SK-N-SH (cell line): ENCODE measurements at regions not wholly inside any gene's neighbourhood (a gene's known extent, or its start where the extent isn't known, plus 50 kb on each side); places are given as distances from the start of the nearest gene placed in this dataset.
"Not testable (repeated sequence)": the region's sequence is repeated elsewhere in the genome, so short reads cannot be mapped to it uniquely, and the experiment has no call there.

Source experiments
- CTCF ChIA-PET: fragments of 300-600, 350-600 bp; formaldehyde crosslinking; extraction: SDS; loops from one replicate; lab custom pipeline; 2021; lab: Yijun Ruan, JAX
- POLR2A ChIA-PET: fragments of 350-600 bp; sonication (Branson Sonifier 250); formaldehyde crosslinking; extraction: SDS; loops from one replicate; lab custom pipeline; 2020; ENCODE audit warnings: antibody characterized with exemption, inconsistent platforms; lab: Yijun Ruan, JAX
- DNase-seq: peaks from one replicate; pipeline ENCODE4 v3.0.0; 2012
- H2AFZ ChIP-seq: fragments of 200-600 bp; sonication (generic); 2 replicates; pipeline ENCODE4 v1.8.1; 2016; ENCODE audit warnings: antibody characterized with exemption, mild to moderate bottlenecking, low read depth
- H3F3A ChIP-seq: fragments of 200-600 bp; sonication (generic); replicated peaks from 2 replicates; pipeline ENCODE3; 2016; ENCODE audit warnings: antibody characterized with exemption, mild to moderate bottlenecking; ENCODE audit not compliant: insufficient read depth
- H3K27ac ChIP-seq, 2 experiments: fragments of 200-500 bp in 1 of 2; fragments of 200-600 bp in 1 of 2; sonication (Bioruptor generic) in 1 of 2; sonication (generic), shearing (Covaris generic) in 1 of 2; 2 replicates each; pipeline versions ENCODE4 v1.5.1 to v1.6.1; 2014 to 2016; ENCODE audit warnings: low read depth in 2 of 2, inconsistent platforms in 1 of 2, low read length in 1 of 2, mild to moderate bottlenecking in 1 of 2, mixed read lengths in 1 of 2
- H3K27me3 ChIP-seq: fragments of 200-600 bp; sonication (generic), shearing (Covaris generic); 2 replicates; pipeline ENCODE4 v1.6.1; 2016; ENCODE audit warnings: mixed run types; ENCODE audit not compliant: insufficient read depth
- H3K36me3 ChIP-seq, 2 experiments: fragments of 200-500 bp in 1 of 2; fragments of 200-600 bp in 1 of 2; sonication (Bioruptor generic) in 1 of 2; sonication (generic) in 1 of 2; replicated peaks in 1 of 2; 2 replicates each; pipeline versions ENCODE3 to v1.5.1; 2014 to 2016; ENCODE audit warnings: low read length in 1 of 2, mild to moderate bottlenecking in 1 of 2; ENCODE audit not compliant: insufficient read depth in 2 of 2, control insufficient read depth in 1 of 2
- H3K4me1 ChIP-seq, 2 experiments: fragments of 200-500 bp in 1 of 2; fragments of 200-600 bp in 1 of 2; sonication (Bioruptor generic) in 1 of 2; sonication (generic), shearing (Covaris generic) in 1 of 2; 2 replicates each; pipeline versions ENCODE4 v1.5.1 to v1.6.1; 2014 to 2016; ENCODE audit warnings: low read depth in 1 of 2, low read length in 1 of 2, mixed run types in 1 of 2; ENCODE audit not compliant: insufficient read depth in 2 of 2, control insufficient read depth in 1 of 2
- H3K4me2 ChIP-seq: fragments of 200-600 bp; sonication (generic), shearing (Covaris generic); 2 replicates; pipeline ENCODE4 v1.6.1; 2017; ENCODE audit warnings: mixed run types
- H3K4me3 ChIP-seq, 2 experiments: fragments of 200-500 bp in 1 of 2; fragments of 200-600 bp in 1 of 2; sonication (Bioruptor generic) in 1 of 2; sonication (generic), shearing (Covaris generic) in 1 of 2; 2 replicates each; pipeline versions ENCODE4 v1.5.1 to v1.8.1; 2014 to 2016; ENCODE audit warnings: low read depth in 2 of 2, inconsistent platforms in 1 of 2, low read length in 1 of 2, mild to moderate bottlenecking in 1 of 2, mixed read lengths in 1 of 2, moderate library complexity in 1 of 2
- H3K79me2 ChIP-seq: fragments of 200-600 bp; sonication (generic); 2 replicates; pipeline ENCODE4 v1.8.1; 2017; ENCODE audit warnings: mild to moderate bottlenecking; ENCODE audit not compliant: insufficient read depth
- H3K9ac ChIP-seq: fragments of 200-600 bp; sonication (generic); 2 replicates; pipeline ENCODE4 v1.6.1; 2017; ENCODE audit warnings: mixed run types
- H3K9me2 ChIP-seq: fragments of 200-600 bp; sonication (generic); 2 replicates; pipeline ENCODE4 v1.6.1; 2017; ENCODE audit warnings: mixed run types
- H3K9me3 ChIP-seq: fragments of 200-600 bp; sonication (generic); 2 replicates; pipeline ENCODE4 v1.6.1; 2017; ENCODE audit warnings: mixed run types, mild to moderate bottlenecking, moderate library complexity
- H4K20me1 ChIP-seq: fragments of 200-600 bp; sonication (generic); 2 replicates; pipeline ENCODE4 v1.6.1; 2017; ENCODE audit warnings: mild to moderate bottlenecking, mixed run types; ENCODE audit not compliant: insufficient read depth
- ELF1 ChIP-seq: IDR thresholded peaks from 2 replicates; pipeline ENCODE4 v1.4.0; 2012
- EP300 ChIP-seq, 2 experiments: IDR thresholded peaks; 2 replicates each; pipeline versions ENCODE4 v1.4.0 to v1.6.1; 2012; ENCODE audit warnings: borderline replicate concordance in 1 of 2, low read depth in 1 of 2, low read length in 1 of 2
- FOXJ3 ChIP-seq: sonication (generic); formaldehyde crosslinking; IDR thresholded peaks from 2 replicates; pipeline ENCODE4 v1.5.1; 2020; ENCODE audit warnings: mild to moderate bottlenecking, missing genetic modification reagents
- FOXM1 ChIP-seq: IDR thresholded peaks from 2 replicates; pipeline ENCODE4 v1.4.0; 2012; ENCODE audit warnings: low read depth, mild to moderate bottlenecking
- GATA2 ChIP-seq: sonication (generic); formaldehyde crosslinking; IDR thresholded peaks from 2 replicates; pipeline ENCODE4 v1.5.0; 2020; ENCODE audit warnings: mild to moderate bottlenecking, missing genetic modification reagents
- JUND ChIP-seq: IDR thresholded peaks from 2 replicates; pipeline ENCODE4 v1.4.0; 2012
- MEF2A ChIP-seq: IDR thresholded peaks from 2 replicates; pipeline ENCODE4 v1.4.0; 2012; ENCODE audit warnings: low read depth, borderline replicate concordance
- NFIC ChIP-seq: IDR thresholded peaks from 2 replicates; pipeline ENCODE4 v1.4.0; 2012; ENCODE audit warnings: borderline replicate concordance
- PBX3 ChIP-seq: IDR thresholded peaks from 2 replicates; pipeline ENCODE4; 2012
- POLR2AphosphoS5 ChIP-seq: IDR thresholded peaks from 2 replicates; pipeline ENCODE4 v1.6.1; 2012; ENCODE audit warnings: low read depth, low read length
- SIN3A ChIP-seq: IDR thresholded peaks from 2 replicates; pipeline ENCODE4 v1.6.1; 2012; ENCODE audit warnings: low read depth, mild to moderate bottlenecking, low read length, moderate library complexity, borderline replicate concordance
- TAF1 ChIP-seq: IDR thresholded peaks from 2 replicates; pipeline ENCODE4 v1.6.1; 2012; ENCODE audit warnings: low read depth, mild to moderate bottlenecking, low read length, moderate library complexity, borderline replicate concordance
- WGBS: methylation state at CpG from one replicate; pipeline ENCODE4 v1.1.6; 2017; ENCODE audit warnings: low lambda C conversion rate; 5-methylcytosine and 5-hydroxymethylcytosine counted together
- TF ChIP-seq, protein P1 (sequence below): IDR thresholded peaks from 2 replicates; pipeline ENCODE4 v1.6.1; 2012; ENCODE audit warnings: mild to moderate bottlenecking, low read depth, low read length, moderate library complexity
- TF ChIP-seq, protein P2 (sequence below): IDR thresholded peaks from 2 replicates; pipeline ENCODE4 v1.4.0; 2012; ENCODE audit warnings: low read depth, borderline replicate concordance

GRCh38 chr14:80024417-80024816 lies 186.9 kb downstream of the DIO2 start:
- WGBS, result 9% methylated on average over 4 of the region's 4 CpGs
- DNase-seq, result no peak
- no peaks in the 10 kb centered on the region for H4K20me1 ChIP-seq
- H2AFZ ChIP-seq, result no peak overlapping the region
- ChIA-PET CTCF (no interaction called here), POLR2A (no interaction called here)
- H3K36me3 ChIP-seq, result no peaks in the 10 kb centered on the region
- H3K9me2 ChIP-seq, result no peaks in the 10 kb centered on the region
- H3K79me2 ChIP-seq, result no peaks in the 10 kb centered on the region
- no peaks in the 10 kb centered on the region for H3F3A ChIP-seq
- H3K27me3 ChIP-seq, result no peaks in the 10 kb centered on the region
- no peak overlapping the region for H3K4me3 ChIP-seq
- TF ChIP-seq FOXM1 (no peak), JUND (no peak), SIN3A (no peak), MEF2A (no peak), FOXJ3 (CRISPR knock-in tag) (no peak), POLR2AphosphoS5 (no peak), ELF1 (no peak), NFIC (no peak), TAF1 (no peak), GATA2 (no peak), PBX3 (no peak), EP300 (IDR thresholded peaks at IDR 0.05; ENCODE audit: borderline replicate concordance in 1 of 2, low read depth in 1 of 2, low read length in 1 of 2) (no peak)
- TF ChIP-seq, protein P1, sequence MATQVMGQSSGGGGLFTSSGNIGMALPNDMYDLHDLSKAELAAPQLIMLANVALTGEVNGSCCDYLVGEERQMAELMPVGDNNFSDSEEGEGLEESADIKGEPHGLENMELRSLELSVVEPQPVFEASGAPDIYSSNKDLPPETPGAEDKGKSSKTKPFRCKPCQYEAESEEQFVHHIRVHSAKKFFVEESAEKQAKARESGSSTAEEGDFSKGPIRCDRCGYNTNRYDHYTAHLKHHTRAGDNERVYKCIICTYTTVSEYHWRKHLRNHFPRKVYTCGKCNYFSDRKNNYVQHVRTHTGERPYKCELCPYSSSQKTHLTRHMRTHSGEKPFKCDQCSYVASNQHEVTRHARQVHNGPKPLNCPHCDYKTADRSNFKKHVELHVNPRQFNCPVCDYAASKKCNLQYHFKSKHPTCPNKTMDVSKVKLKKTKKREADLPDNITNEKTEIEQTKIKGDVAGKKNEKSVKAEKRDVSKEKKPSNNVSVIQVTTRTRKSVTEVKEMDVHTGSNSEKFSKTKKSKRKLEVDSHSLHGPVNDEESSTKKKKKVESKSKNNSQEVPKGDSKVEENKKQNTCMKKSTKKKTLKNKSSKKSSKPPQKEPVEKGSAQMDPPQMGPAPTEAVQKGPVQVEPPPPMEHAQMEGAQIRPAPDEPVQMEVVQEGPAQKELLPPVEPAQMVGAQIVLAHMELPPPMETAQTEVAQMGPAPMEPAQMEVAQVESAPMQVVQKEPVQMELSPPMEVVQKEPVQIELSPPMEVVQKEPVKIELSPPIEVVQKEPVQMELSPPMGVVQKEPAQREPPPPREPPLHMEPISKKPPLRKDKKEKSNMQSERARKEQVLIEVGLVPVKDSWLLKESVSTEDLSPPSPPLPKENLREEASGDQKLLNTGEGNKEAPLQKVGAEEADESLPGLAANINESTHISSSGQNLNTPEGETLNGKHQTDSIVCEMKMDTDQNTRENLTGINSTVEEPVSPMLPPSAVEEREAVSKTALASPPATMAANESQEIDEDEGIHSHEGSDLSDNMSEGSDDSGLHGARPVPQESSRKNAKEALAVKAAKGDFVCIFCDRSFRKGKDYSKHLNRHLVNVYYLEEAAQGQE, result no peak
- TF ChIP-seq, protein P2, sequence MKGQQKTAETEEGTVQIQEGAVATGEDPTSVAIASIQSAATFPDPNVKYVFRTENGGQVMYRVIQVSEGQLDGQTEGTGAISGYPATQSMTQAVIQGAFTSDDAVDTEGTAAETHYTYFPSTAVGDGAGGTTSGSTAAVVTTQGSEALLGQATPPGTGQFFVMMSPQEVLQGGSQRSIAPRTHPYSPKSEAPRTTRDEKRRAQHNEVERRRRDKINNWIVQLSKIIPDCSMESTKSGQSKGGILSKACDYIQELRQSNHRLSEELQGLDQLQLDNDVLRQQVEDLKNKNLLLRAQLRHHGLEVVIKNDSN, result no peak
- H3K4me2 ChIP-seq, result no peak overlapping the region
- no peak overlapping the region for H3K9ac ChIP-seq
- H3K4me1 ChIP-seq, result no peaks in the 10 kb centered on the region
- no peak overlapping the region for H3K27ac ChIP-seq
- no peaks in the 10 kb centered on the region for H3K9me3 ChIP-seq

DNA sequence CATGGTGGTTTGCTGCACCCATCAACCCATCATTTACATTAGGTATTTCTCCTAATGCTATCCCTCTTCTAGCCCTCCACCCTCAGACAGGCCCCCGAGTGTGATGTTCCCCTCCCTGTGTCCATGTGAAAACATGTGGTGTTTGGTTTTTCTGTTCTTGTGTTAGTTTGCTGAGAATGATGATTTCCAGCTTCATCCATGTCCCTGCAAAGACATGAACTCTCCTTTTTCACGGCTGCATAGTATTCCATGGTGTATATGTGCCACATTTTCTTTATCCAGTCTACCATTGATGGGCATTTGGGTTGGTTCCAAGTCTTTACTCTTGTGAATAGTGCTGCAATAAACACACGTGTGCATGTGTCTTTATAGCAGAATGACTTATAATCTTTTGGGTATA lies 192.8 kb downstream of the DIO2 start:
- H3K79me2 ChIP-seq, H3K27ac ChIP-seq, H3K9me3 ChIP-seq, H3K4me3 ChIP-seq, H3K4me1 ChIP-seq, H3K27me3 ChIP-seq, H3K36me3 ChIP-seq, H3K4me2 ChIP-seq, H3K9ac ChIP-seq, POLR2A ChIA-PET, H4K20me1 ChIP-seq, DNase-seq, H2AFZ ChIP-seq, CTCF ChIA-PET, H3K9me2 ChIP-seq, H3F3A ChIP-seq: not testable (repeated sequence)
- 4% methylated on average over 3 of the region's 3 CpGs for WGBS
